Testis (tissue), 2 donors: ENCODE measurements at regions not wholly inside any gene's neighbourhood (a gene's known extent, or its start where the extent isn't known, plus 50 kb on each side); places are given as distances from the start of the nearest gene placed in this dataset.

Experiments used
- DNase-seq: peaks from one replicate; pipeline ENCODE4 v3.0.0-alpha.2; 2019
- H3K27ac ChIP-seq, 2 donors: fragments of 200-600 bp; sonication (generic); one replicate each; pipeline ENCODE4 v1.5.1; 2019
- H3K27me3 ChIP-seq: fragments of 200-600 bp; sonication (generic); one replicate; pipeline ENCODE4 v1.5.1; 2019
- H3K36me3 ChIP-seq: fragments of 200-600 bp; sonication (generic); one replicate; pipeline ENCODE4 v1.5.1; 2017; ENCODE audit warnings: low read depth; ENCODE audit errors: missing control alignments
- H3K4me1 ChIP-seq: fragments of 200-600 bp; sonication (generic); one replicate; pipeline ENCODE4 v1.5.1; 2019
- H3K4me3 ChIP-seq, 2 donors: fragments of 200-600 bp; sonication (generic); one replicate each; pipeline ENCODE4 v1.5.1; 2017 to 2019
- H3K9me3 ChIP-seq: fragments of 200-600 bp; sonication (generic); one replicate; pipeline ENCODE4 v1.5.1; 2017
- POLR2A ChIP-seq: fragments of 450-650 bp; IDR thresholded peaks from one replicate; pipeline ENCODE4 v1.6.1; 2017; ENCODE audit warnings: antibody characterized with exemption, mild to moderate bottlenecking, moderate library complexity
- WGBS, 2 donors: methylation state at CpG; one replicate each; pipeline ENCODE4 v1.1.5; 2018; 5-methylcytosine and 5-hydroxymethylcytosine counted together
- intact Hi-C: fragments of 100-400 bp; cut with DNase I; formaldehyde crosslinking; loops from one replicate; pipeline ENCODE4 v1.15.1; 2023; ENCODE audit warnings: low total_unique reads
- TF ChIP-seq, protein P1 (sequence below), 3 experiments: fragments of 450-650 bp in 2 of 3; fragments of 200-600 bp in 1 of 3; sonication (generic) in 1 of 3; IDR thresholded peaks; one replicate each; pipeline ENCODE4 v1.5.1; 2016 to 2019; ENCODE audit warnings: antibody characterized with exemption in 3 of 3, mild to moderate bottlenecking in 2 of 3, moderate library complexity in 1 of 3

DNA sequence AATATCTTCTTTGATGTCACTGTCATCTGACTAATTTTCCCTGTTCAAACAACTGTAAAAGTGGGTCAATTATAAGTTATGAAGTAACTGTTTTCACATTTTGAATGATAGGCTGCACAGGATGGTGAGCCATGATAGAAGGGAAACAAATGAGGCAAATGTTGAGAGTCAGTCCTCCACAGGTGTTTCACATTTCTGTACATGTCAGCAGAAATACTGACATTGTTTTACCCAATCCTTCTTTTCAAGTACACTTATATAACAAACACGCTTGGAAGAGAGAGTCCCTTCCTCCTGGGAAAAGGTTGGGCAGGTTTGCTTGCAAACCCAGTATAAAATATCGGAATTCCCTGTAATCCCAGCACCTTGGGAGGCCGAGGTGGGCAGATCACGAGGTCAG, 1251.5 kb downstream of the SLC16A7 start:
- H3K27me3 ChIP-seq = no peaks in the 10 kb centered on the region
- no peak overlapping the region for H3K27ac ChIP-seq
- intact Hi-C loops = no loop called here
- H3K9me3 ChIP-seq = no peaks in the 10 kb centered on the region
- TF ChIP-seq, protein P1, sequence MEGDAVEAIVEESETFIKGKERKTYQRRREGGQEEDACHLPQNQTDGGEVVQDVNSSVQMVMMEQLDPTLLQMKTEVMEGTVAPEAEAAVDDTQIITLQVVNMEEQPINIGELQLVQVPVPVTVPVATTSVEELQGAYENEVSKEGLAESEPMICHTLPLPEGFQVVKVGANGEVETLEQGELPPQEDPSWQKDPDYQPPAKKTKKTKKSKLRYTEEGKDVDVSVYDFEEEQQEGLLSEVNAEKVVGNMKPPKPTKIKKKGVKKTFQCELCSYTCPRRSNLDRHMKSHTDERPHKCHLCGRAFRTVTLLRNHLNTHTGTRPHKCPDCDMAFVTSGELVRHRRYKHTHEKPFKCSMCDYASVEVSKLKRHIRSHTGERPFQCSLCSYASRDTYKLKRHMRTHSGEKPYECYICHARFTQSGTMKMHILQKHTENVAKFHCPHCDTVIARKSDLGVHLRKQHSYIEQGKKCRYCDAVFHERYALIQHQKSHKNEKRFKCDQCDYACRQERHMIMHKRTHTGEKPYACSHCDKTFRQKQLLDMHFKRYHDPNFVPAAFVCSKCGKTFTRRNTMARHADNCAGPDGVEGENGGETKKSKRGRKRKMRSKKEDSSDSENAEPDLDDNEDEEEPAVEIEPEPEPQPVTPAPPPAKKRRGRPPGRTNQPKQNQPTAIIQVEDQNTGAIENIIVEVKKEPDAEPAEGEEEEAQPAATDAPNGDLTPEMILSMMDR (IDR thresholded peaks at IDR 0.05) = no peak
- TF ChIP-seq POLR2A = no peak
- no peaks in the 10 kb centered on the region for H3K4me1 ChIP-seq
- no peaks in the 10 kb centered on the region for H3K36me3 ChIP-seq
- no peak overlapping the region for H3K4me3 ChIP-seq
- no peak for DNase-seq
- WGBS, 2 donors = 88 to 93% methylated on average over 4 of the region's 4 CpGs

DNA sequence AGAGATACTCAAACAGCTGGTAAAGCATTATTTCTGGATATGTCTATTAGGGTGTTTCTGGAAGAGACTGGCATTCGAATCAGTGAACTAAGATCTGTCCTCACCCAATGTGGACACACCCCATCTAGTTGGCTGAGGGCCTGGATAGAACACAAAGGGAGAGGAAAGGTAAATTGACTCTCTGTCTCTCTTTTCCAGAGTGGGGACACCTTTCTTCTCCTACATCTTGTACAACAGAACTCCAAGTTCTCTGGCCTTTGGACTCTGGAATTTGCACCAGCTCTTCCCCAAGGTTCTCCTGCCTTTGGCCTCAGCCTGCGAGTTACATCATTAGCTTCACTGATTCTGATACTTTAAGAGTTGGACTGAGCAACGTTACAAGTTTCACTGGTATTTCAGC, 1253.9 kb downstream of the SLC16A7 start:
- Histone ChIP-seq H3K27ac (no peak overlapping the region), H3K4me1 (no peaks in the 10 kb centered on the region), H3K9me3 (no peaks in the 10 kb centered on the region), H3K4me3 (no peak overlapping the region), H3K36me3 (no peaks in the 10 kb centered on the region), H3K27me3 (no peaks in the 10 kb centered on the region)
- no peak for DNase-seq
- intact Hi-C loops = no loop called here
- no peak for TF ChIP-seq POLR2A
- TF ChIP-seq, protein P1 (IDR thresholded peaks at IDR 0.05) = no peak
- 58 to 70% methylated on average over 3 of the region's 3 CpGs for whole genome bisulfite sequencing, 2 donors

DNA sequence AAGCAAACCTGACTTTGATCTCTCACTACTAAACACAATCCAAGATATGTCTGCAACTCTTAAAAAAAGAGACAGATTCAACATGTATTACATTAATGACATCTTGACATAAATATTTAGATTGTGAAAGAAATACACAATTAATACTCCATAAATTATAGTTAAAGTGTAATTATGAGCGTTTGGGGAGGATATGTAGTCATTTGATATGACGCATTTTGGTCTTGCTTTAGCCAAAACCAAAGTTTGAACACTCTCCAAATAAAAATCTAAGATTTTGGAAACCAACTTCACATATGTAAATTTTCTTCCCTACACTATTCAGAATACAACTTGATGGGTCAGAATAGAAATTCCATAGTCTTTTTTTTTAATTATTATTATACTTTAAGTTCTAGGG, 1257.6 kb downstream of the SLC16A7 start:
- Histone ChIP-seq H3K27ac (no peak overlapping the region), H3K4me1 (no peaks in the 10 kb centered on the region), H3K36me3 (no peaks in the 10 kb centered on the region), H3K9me3 (no peaks in the 10 kb centered on the region), H3K4me3 (no peak overlapping the region), H3K27me3 (no peaks in the 10 kb centered on the region)
- TF ChIP-seq POLR2A = no peak
- TF ChIP-seq, protein P1 (IDR thresholded peaks at IDR 0.05) = no peak
- 65 to 67% methylated on average over 2 of the region's 2 CpGs for WGBS, 2 donors
- intact Hi-C loops = no loop called here
- DNase-seq = no peak

DNA sequence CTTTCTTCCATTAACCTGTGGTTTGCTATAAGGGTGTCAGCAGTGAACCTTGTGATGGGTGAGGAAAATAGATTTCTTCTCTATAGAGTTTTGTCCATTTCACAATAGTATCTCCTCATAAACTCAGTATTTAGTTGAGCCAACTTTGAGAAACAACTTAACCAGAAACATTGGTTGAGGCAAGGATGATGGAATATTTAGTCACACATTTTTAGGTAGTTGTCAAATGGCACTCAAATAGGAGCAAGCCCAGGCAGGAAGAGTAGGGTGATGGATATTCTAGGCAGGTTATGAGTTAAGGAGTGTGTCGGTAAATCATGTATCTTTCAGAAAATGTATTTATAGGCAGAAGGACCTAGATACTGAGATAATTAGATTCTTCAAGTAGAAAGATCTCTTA, 1267.6 kb downstream of the SLC16A7 start:
- intact Hi-C loops = no loop called here
- DNase-seq = no peak
- TF ChIP-seq POLR2A = no peak
- TF ChIP-seq, protein P1 (IDR thresholded peaks at IDR 0.05) = no peak
- Histone ChIP-seq H3K36me3 (no peaks in the 10 kb centered on the region), H3K4me3 (no peak overlapping the region), H3K4me1 (no peaks in the 10 kb centered on the region), H3K27ac (no peak overlapping the region), H3K27me3 (no peaks in the 10 kb centered on the region), H3K9me3 (no peaks in the 10 kb centered on the region)
- WGBS, 2 donors = 94% methylated on average over 1 of the region's 1 CpG

DNA sequence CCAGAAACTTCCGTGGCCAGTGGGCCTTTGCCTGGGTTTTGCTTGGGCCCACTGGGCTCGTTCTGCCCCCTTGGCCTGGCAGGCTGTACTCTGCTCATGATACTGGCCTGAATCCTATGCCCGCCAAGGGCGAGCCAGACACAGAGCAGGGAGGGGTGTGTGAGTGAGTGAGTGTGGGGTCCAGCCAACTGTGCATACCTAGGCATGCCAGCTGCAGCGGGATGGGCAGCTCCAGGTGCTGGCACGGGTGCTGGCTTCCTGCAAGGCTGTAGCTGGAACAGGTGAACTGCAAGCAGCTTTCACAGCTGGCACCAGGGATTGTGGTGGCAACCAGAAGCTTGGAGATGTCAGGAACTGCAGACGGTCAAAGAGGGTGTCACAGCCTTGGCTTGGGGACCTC, 1276.4 kb downstream of the SLC16A7 start:
- 80 to 82% methylated on average over 5 to 7 of the region's 7 CpGs for WGBS, 2 donors
- no peak for TF ChIP-seq POLR2A
- TF ChIP-seq, protein P1 (IDR thresholded peaks at IDR 0.05) = no peak
- intact Hi-C loops = no loop called here
- Histone ChIP-seq H3K4me1 (no peaks in the 10 kb centered on the region), H3K4me3 (no peak overlapping the region), H3K27me3 (no peaks in the 10 kb centered on the region), H3K27ac (no peak overlapping the region), H3K9me3 (no peaks in the 10 kb centered on the region), H3K36me3 (no peaks in the 10 kb centered on the region)
- DNase-seq = no peak
